GM19035 (cell line): ENCODE measurements at regions not wholly inside any gene's neighbourhood (a gene's known extent, or its start where the extent isn't known, plus 50 kb on each side); places are given as distances from the start of the nearest gene placed in this dataset.

Source experiments
- ATAC-seq: cut with Tn5 transposase; IDR thresholded peaks from one replicate; pipeline ENCODE4 v1.9.1; 2021; ENCODE audit not compliant: unreplicated experiment

GRCh38 chr10:29105516-29106215 lies 183.2 kb upstream of the LYZL1 start:
- ATAC-seq, result no peak

- no peak for ATAC-seq
These were observed 182.6 kb upstream of the LYZL1 start for GRCh38 chr10:29106287-29106686.

DNA sequence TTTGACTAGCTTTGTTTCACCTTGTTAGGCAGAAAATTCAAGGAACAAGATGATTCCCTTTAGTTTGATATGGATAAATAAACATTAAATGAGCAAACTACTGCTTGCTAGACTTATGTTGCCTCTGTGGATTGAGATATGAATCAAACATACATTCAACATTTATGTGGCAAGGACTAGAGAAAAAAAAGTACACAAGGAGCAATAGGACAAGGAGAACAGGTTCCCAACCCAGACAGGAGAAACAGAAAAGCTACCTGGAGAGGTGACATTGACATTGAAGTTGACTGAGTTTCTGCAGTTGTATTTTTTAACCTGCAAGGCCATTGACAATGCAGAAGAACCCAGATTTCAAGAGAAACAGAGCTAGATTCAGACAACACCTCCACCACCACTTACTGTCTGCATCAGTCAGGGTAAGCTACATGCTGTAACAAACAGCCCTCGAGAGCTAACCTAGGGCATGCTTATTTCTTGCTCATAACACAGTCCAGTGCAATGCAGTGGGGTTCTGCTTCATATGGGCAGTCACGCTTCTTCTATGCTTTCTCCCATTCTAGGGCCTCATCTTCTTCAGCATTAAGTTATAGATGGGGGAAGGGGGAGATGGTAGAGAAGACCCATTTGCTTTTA lies 180.9 kb upstream of the LYZL1 start:
- no peak for ATAC-seq

DNA sequence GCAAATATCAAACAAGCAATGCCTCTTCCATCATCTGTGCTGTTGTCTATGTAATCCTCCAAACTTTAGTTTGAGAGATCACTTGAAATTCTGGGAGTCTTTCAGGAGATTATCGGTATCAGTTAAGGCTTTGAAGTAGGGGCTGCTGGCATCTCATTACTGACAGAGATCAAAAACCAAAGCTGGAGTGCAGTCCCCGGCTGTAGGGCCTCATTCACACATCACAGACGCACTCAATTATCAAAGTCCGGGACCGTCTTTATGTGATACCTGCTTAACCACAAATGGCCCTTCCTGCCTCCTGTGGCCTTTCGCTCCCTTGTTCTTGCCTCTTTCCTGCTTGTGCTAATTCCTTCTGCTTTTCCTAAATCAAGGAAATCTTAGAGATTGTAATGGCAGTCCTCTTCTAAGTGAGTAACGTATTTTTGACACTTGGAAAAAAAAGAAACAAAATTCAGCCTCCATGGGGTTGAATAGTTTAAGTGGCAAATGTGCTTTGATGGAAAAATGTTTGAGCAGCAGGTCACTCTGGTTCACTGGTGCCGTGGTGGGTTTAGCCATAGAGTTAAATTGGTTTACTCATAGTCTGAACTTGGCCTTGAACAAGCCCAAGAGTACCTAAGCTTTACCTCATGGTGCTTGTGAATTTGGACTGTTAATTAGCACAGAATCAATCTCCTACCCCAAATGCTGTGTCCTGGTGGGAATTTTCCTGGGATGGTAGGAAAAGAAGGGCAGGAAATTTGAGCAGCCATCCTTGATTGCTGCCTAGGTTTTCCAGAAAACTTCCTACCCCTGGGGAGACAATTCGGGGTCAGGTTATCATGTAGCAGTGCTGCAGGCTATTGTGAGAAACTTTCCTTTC lies 178.9 kb upstream of the LYZL1 start:
- no peak for ATAC-seq

GRCh38 chr10:29112827-29113615 lies 175.8 kb upstream of the LYZL1 start:
- ATAC-seq, result no peak

DNA sequence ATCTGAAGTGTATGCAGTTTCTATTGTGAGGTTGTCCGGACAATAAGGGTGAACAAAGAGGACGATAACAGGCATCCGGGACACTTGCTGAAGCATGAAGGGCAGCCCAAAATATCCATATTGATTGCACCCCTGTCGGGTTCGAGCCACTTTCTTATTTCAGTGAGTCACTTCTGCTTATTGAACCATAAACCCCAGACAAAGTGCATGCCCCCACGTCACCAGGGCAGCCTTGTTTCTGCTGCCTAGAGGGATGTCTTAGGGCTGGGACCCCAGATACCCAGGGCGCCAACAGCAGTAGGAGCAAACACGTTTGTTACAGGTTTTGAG lies 175.3 kb upstream of the LYZL1 start:
- ATAC-seq, result no peak

- no peak for ATAC-seq
These were observed 174.7 kb upstream of the LYZL1 start for GRCh38 chr10:29114141-29114540.

GRCh38 chr10:29117781-29118180 lies 171.1 kb upstream of the LYZL1 start:
- ATAC-seq, result no peak

GRCh38 chr10:29119374-29119773 lies 169.5 kb upstream of the LYZL1 start:
- ATAC-seq, result no peak

- no peak for ATAC-seq
These were observed 168.7 kb upstream of the LYZL1 start for GRCh38 chr10:29120216-29120615.

- ATAC-seq, result no peak
These were observed 164.0 kb upstream of the LYZL1 start for GRCh38 chr10:29124864-29125263.

DNA sequence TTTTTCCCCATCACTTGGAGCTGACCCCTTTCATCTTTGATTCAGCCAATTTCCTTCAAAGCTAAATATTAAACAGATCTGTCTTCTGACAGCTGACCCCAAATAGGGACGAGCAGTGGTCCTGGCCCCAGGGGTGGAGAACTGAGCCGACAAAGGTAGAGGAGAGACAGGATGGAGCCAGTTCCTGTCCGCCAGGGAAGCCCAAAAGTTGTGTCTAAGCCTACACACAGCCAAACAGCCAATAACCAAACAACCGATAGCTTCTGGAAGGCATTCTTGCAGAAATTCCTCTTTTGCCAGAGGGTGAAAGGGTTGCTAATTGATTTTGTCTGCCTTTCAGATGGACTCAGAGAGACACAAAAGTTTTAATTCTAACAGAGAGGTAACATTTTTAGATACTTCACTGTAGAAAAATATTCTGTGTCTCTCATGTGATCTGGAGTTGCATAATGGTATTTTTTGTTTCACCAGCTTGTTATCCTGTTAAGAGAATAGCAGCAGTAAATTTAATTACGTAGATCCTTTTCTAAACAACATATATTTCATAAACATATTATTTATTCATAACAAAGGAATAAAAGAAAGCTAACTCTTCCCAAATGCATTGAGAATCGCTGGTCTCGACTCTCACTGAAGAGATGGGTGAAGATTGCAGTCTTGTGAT lies 161.7 kb upstream of the LYZL1 start:
- no peak for ATAC-seq

DNA sequence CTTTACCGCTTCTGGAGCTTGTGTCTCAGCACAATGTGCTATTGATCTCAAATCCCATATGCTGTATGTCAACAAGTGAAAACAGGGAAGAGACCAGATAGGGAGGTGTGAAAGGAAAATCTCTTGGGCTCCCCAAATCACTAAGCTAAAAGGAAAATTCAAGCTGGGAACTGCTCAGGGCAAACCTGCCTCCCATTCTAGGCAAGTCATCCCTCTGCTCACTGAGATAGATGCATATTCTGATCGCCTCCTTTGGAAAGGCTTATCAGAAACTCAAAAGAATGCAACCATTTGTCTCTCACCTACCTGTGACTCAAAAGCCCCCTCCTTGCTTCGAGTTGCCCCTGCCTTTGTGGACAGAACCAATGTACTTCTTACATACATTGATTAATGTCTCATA lies 161.1 kb upstream of the LYZL1 start:
- ATAC-seq, result no peak

DNA sequence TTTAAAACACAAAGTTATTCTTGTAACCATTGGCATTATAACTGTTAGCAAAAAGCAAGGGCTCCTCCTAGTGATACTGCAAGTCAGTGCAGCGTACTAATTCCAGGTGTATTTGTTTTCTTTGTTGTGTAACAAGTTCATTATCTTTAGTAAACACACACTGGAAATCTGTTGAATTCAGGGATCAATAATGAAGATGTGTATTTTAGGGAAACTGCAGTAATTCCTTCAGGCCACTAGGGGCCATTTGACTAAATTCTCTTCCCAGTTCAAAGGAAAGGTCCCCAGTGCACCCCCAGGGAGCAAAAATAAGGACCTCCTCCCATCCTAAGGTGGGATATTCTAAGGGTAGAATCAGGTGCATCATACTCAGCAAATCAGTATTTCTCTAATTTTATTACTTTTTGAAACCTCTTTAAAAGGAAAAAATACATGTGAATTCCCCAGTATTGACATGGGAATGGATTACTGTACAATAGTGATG lies 158.6 kb upstream of the LYZL1 start:
- ATAC-seq, result no peak

DNA sequence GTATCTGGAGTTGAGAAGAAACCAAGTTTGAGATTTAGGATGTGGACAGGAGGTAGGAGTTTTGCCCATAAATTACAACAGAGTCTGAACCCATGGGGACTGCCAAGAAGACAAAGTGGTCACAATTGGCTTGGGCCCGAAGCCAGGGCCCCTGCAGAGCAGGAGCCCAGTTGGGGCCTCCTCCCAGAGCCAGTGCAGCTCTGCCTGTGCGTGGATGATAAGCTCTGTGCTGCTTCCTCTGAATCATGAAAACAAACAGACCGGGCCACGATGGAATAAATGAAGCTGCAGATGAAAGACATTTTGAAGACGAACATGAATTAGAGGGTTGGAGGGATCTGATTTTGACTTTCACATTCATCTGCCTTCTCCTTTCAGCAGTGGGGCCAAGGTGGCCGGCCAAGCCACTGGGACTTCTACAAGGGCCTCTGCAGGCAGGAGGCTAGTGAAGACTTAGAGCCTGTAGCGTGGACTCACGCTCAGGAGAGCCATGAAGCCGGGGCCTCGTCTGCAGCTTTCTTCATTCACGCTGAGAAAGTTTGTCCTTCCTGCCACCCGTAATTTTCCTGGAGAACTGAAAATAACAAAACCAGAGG lies 156.8 kb upstream of the LYZL1 start:
- no peak for ATAC-seq

- no peak for ATAC-seq
These were observed 156.2 kb upstream of the LYZL1 start for GRCh38 chr10:29132551-29133111.

DNA sequence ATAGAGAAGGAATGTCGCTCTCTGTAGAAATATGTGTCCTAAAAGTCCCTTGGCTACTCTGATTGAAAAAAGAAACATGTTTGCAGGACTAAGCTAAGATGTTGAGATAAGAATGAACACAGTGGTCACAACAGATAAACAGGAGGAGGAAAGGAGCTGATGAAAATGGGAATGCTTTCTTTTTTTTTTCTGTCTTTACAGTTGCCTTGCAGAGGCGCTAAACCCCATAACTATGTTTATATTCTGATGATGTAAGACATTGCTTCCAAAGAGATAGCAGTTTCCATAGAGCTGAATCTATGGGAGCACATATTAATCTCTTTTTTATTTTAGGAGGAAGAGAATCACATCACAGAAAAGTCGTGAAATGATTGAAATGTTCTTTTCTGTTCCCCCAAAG lies 153.5 kb upstream of the LYZL1 start:
- no peak for ATAC-seq

GRCh38 chr10:29136411-29136810 lies 152.5 kb upstream of the LYZL1 start:
- no peak for ATAC-seq

- no peak for ATAC-seq
These were observed 148.7 kb upstream of the LYZL1 start for GRCh38 chr10:29140151-29140550.

DNA sequence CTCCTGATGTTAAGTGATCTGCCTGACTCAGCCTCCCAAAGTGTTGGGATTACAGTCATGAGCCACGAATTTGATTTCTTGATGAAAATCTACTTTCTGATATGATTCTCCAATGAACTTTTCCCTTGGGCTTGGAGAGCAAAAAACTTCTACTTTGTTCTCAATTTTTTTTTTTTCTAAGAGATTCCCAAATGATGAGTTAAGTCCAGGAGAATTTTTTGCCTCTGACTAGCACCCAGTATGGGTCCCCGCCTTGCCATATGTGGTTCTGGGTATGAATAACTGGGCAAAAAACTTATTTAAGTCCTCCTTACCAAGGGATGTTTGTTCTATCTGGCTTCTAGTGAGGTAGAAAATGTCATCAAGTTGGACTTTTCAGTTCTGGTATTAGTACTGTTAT lies 147.9 kb upstream of the LYZL1 start:
- ATAC-seq, result no peak
